Activated CD8-positive, alpha-beta memory T cell treated with anti-CD3 and anti-CD28 coated beads, Interleukin-2, amount 50 U/mL, for 48 hours (primary cell): ENCODE measurements at regions not wholly inside any gene's neighbourhood (a gene's known extent, or its start where the extent isn't known, plus 50 kb on each side); places are given as distances from the start of the nearest gene placed in this dataset.
"Not testable (repeated sequence)": the region's sequence is repeated elsewhere in the genome, so short reads cannot be mapped to it uniquely, and the experiment has no call there.

Experiments
- DNase-seq: peaks from one replicate; pipeline ENCODE4 v3.0.0-alpha.2; 2020

DNA sequence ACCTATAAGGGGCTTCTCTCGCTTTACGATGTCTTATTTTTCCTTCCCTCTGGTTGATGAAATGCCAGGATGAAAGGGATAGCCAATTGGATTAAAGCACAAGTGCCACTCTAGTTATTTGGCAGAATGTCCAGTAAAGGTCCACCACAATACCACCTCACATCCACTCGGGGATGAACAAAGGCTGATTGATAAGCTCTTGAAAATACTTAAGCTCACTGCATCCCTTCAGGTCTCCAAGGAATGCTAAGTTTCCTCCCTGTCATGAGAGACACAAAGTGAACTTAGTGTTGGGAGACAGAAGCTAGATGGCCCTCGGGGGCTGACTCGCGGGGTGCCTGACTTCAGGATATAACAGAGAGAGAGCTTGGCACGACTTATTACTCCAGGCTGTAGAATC lies 185.9 kb upstream of the ZNF644 start:
- DNase-seq = not testable (repeated sequence)

DNA sequence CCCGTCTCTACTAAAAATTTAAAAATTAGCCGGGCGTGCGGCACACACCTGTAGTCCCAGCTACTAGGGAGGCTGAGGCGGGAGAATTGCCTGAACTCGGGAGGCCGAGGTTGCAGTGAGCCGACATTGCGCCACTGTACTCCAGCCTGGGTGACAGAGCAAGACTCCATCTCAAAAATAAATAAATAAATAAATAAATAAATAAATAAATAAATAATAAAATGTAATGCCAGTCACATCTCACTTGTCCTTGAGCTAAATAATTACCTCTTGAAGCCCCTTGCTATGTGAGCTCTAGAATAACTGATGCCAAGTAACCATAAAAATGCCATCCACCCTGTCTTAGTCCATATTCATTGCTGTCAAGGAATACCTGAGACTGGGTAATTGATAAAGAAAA lies 182.3 kb upstream of the ZNF644 start:
- DNase-seq = not testable (repeated sequence)

DNA sequence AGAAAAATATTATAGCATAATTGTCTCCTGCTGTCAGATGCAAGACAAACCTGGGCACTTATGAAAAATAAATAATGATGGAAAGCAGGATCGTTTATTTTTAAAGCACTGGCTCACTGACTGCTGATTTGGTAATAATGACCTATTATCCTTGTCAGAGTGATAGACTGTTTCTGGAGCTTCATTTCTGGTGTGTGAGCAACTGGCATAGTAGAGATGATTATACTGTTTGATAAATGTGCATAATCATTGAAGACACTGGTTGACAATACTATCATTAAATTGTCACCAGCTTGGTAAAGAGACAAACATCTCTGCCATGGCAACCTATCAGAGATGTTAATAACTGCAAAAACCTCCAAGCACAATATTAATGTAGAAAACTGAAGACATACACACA lies 179.9 kb upstream of the ZNF644 start:
- no peak for DNase-seq

DNA sequence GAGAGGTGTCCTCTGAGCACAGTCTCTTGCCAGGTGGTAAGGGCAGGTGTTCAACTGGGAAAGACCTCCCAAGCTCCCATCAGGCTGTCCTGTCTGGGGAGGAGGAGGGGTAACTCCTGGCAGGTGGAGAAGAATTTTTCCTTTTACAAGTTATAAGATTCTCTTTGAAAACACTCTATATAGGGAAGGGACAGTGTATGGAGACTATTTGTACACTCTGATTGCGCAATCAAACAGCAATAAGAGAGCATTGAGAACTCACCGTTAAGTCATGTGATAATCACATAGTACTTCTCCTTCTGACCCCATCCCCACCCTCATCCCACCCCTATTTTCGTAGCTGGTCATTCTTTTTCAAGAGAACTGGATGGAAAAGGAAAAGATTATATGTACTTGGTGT lies 179.3 kb upstream of the ZNF644 start:
- no peak for DNase-seq

DNA sequence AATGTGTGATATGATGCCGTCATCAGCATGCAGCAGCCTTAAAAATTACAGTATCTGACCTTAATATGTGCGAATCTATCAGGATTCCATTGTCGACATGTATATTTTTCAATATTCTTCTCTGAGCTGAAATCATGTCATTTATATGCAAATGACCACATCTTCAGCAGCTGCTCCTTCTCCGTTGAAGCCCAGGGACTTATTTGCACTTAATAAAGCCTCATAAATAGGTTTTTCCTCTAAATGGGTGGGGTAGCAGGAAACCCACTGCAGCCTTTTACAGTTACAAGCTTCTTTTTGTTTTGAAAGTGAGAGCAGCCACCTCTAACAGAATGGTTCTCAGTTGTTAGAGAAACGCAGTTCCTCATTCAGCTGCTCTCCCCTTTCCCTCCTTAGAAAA lies 178.8 kb upstream of the ZNF644 start:
- DNase-seq = no peak

DNA sequence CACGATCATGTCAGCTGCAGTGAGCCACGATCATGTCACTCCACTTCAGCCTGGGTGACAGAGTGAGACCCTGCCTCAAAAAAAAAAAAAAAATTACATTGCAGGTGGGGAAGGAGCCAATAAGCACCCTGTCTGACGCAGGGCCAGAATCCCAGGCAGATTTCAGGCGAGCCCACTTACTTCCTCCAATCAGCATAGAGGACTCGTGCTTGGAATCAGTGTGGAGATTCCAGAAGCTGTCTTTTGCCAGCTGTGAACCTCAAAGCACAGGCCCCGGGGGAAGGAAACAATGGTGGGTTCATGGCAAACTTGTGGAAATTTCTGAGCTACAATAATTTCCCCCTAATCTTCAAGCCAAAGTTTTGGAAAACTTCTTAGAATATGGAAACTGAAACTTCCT lies 178.2 kb upstream of the ZNF644 start:
- no peak for DNase-seq

DNA sequence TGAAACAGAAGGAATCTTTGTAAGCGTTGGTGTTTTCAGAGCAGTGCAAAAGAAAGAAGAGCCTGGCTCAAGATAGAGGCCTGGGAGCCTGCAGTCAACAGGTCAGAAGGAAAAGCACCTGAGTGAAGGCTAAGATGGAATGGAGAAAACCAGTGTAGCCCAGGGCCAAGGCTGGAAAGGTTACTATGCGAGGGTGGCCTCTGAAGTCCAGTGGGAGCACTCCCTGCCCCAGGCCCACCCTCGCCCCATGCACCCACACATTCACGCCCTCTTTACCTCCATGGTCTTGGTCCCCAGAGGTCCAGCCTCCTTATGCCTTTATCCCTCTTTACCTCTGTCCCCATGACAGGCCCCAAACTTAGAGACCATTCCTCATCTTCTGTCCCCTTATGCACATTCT lies 169.2 kb upstream of the ZNF644 start:
- DNase-seq = no peak

DNA sequence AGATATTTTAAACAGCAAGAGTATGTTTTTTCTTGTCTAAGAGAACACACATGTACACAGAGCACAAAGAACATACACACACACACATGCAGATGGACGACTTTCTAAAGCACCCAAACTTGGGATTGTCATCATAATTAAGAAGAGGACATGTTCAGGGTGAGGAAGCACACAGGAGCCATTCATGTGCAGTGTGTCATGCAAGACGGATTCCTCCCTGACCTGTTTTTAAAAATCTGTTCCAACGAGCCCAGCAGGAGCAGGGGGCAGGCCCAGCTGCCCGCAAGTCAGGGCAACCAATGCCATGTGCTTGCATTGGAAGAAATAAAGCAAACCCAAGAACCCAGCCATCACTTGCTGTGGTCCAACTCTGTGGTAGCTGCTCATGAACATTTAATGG lies 167.3 kb upstream of the ZNF644 start:
- no peak for DNase-seq

DNA sequence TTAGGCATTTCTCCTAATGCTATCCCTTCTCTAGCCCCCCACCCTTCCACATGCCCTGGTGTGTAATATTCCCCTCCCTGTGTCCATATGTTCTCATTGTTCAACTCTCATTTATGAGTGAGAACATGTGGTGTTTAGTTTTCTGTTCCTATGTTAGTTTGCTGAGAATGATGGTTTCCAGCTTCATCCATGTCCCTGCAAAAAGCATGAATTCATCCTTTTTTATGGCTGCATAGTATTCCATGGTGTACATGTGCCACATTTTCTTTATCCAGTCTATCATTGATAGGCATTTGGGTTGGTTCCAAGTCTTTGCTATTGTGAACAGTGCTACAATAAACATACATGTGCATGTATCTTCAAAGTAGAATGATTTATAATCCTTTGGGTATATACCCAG lies 161.0 kb upstream of the ZNF644 start:
- DNase-seq = not testable (repeated sequence)

DNA sequence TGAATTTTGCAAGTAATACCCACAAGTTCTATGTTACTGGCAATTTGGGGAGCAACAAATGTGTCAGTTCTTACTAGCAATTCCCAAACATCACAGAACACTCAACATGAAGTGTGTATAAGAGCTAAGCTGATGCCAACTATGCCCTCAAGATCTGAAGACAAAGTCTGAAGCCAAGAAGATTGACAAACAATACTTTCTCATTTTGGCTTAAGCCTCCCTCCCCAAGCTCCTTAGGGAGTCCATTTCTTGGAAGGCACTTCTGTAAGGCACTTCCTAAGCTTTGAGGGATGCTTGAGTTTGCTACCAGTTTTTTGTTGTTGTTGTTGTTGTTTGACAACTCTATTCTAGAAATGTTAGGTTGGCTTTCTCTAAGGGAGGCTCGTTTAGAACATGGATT lies 154.4 kb upstream of the ZNF644 start:
- DNase-seq = no peak

DNA sequence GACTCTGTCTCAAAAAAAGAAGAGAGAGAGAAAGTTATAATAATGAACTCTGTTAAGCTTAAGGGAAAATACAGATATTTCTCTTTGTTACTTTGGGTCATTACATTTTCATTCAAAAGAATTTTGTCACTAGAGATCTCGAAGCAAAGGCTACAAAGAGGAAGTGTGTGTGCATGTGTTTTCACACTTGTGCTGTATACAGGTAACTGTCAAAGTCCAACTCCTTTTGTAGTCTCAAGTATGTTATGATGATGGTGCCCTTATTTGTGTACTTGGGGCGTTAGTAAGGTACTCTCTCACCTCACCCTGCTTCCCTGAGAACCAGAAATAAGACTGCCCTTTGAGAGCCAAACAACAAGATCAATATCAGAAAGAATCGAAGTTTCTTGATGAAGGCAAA lies 152.9 kb upstream of the ZNF644 start:
- no peak for DNase-seq

DNA sequence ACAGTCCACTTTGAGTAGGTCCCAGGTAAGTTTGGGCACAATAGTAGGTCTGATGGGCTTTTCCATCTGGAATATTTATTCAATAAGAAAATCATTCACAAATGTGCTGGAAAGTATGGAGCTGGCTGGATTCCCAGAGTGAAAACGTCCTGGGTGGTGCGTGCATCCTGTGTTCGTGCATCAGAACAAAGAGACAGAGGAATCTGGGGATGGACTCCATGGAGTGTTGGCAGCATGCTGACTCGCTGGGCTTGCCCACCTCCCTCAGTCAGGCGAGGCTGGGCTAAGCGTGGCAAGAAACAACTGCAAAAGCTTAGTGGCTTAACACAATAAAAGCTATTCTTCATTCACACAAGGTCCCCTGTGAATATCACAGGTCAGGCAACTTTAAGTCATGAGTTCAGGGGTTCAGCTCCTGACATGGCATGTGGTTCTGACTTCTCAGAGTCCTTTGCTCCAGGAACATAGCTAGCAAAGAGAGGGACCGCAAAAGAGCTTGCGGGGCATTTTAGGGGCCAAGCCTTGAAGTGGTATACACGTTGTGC lies 151.6 kb upstream of the ZNF644 start:
- no peak for DNase-seq

DNA sequence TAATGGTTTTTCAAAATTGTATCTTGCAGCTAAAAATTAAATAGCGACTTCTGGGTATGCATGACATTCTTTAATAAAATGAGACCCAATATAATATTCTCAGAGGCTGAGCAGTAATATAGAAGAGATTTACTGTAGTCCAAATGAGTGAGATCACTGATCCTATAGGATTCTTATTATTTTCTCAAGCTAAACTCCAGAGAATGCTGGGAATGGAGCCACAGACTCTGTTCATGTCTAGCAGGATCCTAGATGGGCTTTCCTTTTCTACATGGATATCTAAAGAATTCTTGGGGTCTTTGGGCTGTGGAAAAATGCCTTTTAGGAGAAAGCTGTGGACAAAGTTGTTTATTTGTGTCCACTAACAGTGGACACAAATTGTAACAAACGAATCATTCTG lies 150.7 kb upstream of the ZNF644 start:
- no peak for DNase-seq

DNA sequence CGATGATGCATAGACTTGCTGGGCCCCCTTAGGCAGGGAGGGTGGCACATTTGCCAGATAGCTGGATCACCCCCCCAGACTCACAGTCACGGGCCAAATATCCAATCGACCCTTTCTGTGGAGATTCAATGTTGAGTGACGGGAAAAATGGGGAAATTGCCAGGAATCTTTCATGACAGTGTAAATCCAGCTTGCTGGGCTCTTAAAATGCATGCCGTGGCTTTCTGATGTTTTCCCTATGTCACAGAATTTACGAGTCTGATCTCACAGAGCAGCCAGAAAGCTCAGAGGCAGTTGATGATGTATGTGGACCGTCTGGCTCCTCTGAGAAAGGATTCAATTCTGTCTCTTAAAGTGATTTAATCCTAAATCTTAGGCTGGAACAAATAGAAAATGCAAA lies 150.1 kb upstream of the ZNF644 start:
- DNase-seq = no peak

DNA sequence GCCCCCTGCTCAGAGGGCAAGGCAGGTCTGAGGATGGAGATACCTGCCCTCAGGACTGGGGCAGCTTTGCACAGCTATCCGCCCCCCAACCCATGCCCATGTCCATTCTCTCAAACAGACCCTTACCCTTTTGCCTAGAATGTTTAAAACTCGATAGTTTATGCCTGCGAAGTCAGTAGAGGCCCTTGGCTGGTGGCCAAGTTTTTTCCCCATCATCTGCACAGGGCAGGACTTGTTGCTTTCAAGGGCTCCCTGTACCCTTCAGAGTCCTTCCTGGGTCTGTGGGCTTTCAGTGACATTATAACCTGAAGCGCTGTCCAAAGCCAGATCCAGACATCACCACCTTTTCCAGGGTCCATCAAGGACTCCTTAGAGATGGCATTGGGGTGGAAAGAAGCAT lies 148.7 kb upstream of the ZNF644 start:
- DNase-seq = no peak

DNA sequence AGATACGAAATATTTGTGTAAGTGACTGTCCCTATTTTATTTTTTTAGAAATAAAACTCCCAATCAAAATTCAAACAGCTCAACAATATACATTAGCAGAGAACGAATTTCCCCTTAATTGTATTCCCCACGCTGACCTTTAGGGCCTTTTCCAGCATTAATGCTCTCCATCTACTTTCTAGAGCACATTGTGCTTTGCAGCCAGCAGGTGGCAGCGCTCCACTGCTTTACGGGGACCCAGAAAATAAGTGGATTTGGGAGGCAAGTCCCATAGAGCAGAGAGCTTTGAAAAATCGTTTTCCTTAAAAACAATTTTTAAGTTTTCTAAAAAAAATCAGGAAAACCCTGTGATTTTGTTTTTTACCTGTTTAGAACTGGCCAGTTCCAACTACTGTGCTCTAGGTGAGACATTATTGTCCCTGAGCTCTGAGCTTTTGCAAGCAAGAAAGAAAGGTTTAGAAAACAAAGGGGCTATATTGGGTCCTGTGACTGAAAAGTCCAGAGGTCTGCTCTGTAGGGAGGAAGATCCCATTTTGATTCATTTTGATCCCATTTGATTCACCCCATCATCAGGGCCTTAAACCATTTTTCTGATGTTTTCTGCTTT lies 144.4 kb upstream of the ZNF644 start:
- DNase-seq = no peak

DNA sequence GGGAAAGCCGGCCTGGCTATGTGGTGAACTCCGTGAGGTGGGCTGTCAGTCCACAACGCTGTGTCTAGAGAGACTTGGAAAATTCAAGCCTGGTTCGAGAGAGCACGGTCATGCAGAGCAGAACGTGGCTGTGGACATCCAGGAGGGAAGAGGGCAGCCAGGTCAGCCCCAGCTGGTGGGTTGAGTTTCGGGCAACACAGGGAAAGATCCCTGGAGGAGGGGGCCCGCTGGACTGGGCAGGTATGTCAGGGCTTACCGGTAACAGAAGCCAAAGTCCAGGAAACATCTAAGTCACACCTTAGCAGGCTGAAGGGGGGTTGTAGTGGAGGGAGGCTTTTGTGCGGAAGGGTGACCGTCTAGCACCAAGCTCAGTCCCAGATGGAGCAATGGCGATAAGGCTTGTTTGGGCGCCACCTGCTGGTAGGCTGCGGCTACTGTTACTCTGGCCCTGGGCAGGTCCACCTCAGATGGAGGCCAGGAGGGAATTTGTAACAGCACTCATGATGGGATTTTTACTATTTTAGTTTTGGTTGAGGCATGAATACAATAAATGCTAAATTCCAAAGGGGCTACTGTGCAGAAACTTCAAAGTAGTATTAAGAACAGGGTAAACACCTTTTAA lies 143.3 kb upstream of the ZNF644 start:
- DNase-seq = peak; percentile 93

DNA sequence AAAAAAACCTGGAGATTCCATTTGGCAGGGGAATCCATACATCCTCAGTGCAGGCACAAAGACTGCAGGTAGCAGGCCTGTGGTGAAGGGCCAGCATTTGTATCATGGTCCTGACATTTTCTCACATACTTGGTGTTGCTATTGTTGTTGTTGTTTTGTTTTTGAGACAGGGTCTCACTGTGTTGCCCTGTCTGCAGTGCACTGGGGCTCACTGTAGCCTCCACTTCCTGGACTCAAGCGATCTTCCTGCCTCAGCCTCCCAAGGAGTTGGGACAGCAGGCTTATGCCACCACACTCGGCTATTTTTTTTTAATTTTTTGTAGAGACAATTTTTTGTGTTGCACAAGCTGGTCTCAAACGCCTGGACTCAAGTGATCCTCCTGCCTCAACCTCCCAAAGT lies 140.8 kb upstream of the ZNF644 start:
- DNase-seq = no peak

DNA sequence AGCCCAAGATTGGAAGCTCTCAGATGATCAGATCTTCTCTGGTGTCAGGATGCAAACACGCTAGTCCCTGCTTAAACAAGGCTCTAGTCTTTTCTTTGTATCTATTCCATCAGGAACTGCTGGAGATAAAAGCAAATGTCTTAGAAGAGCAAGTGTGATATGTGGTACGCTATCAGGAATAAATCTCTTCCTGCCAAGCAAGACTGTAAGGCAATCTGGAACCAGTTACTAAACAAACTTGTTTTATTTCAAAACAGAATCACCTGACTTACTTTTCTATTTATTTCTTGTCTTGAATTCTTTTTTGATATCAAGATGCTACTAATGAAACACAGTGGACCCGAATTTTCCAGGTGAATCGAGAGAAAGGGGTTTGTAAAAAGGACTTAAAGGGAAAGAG lies 139.9 kb upstream of the ZNF644 start:
- no peak for DNase-seq

DNA sequence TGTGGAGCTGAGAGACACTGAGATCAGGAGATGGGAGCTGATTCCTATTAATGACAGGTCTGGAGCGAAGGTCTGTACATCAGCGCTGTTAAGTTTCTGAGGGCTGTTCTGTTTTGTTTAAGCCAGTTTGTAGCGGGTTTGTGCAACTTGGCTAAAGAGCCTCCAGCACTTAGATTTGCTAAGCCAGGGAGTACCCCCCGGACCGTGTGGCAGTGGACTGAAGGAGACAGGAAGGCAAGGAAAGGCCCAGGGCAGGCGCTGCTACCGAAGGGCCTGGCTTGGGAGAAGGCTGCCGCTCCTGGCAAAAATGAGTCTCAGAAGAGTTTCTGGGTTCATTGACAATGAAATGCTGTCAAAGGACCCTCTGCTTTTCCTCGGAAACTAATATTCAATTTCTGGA lies 139.3 kb upstream of the ZNF644 start:
- no peak for DNase-seq

DNA sequence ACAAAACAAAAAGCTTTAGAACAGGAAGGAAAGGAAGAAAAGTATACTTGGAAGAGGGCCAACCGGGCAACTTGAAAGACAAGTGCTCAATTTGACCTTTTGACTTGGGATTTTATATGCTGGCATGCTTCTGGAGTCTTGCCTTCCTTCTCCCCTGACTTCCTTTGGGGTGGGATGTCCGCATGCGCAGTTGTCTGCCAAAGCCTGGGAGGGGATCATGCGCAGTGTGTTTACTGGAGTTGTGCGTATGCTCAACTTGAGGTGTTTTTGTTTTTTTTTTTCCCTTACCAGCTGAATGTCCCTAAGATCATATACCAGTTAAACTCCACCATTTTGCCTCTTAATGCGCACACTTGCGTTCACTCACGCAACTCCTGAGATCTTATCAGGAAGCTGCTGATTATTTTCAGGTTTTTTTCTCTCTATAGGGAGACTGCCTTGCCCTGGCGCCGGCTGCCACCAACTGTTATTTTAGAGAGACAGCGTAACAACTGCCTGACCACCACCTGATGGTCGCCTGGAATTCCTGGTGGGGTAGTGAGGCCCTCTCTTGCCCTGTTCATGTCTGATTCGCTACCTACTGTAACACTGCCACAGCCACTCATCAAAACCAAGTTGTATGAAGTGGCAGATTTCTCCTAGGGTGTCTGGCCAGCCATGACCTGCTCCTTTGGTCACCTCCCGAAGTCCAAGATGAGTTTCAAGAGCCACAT lies 138.7 kb upstream of the ZNF644 start:
- no peak for DNase-seq

DNA sequence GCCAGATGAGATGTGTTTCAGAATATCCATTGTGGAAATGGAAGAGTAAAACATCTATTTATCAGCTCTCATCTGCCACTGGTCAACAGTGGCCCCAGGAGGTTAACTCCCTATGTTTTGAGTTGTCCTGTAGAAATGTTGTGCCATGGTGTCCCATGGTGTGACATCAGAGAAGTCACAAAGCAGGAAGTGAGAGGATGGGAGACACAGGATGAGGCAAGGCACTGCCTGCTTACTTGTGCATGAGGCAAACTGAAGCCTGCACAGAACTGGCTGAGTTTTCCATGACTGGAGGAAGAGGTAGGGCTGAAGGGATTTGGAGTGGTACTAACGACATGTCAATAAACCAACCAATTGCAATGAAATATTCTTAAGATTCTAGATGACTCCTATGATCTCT lies 131.5 kb upstream of the ZNF644 start:
- no peak for DNase-seq

DNA sequence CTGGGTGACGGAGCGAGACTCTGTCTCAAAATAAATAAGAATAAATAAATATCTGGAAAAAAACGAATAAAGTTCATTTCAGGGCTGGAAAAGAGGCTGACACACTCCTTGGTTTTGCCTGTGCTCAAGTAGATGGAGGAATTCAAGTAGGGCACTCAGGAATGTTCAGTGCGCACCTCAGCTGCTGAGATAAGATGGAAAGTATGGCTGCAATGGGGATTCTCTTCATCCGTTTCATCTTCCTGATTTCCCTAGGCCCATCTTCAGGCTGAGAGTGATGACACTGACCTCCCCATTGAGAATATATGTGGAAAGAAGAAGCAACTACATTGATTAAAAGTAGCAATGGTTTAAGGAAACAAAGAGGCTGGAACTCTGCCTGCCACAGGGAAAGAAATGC lies 130.5 kb upstream of the ZNF644 start:
- no peak for DNase-seq

DNA sequence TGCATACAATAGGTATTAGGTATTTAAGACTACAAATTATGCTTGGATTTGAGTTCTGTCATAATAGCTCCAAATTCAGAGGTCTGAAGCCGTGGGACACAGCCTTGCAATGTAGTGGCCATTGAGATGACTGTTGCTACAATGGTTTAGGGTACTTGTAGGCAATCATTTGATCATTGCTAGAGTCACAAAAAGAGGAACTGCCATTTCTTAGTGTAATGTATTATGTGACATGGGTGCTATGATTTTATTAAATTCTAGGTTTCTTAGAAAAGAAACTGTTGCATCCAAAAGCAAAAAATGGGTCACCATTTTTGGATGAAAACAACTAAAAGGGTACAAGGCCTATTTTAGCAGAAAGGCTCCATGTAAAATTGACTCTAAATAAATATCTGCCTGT lies 129.9 kb upstream of the ZNF644 start:
- DNase-seq = no peak
